ENCODE measurements at regions not wholly inside any gene's neighbourhood (a gene's known extent, or its start where the extent isn't known, plus 50 kb on each side); places are given as distances from the start of the nearest gene placed in this dataset.

- no peak for TF ChIP-seq ZHX2 (IDR thresholded peaks at IDR 0.05; ENCODE audit: low read depth)
- TF ChIP-seq ZHX2 (CRISPR knock-in tag; IDR thresholded peaks at IDR 0.05; ENCODE audit: borderline replicate concordance): no peak
- no peak for TF ChIP-seq TCF7L2 (IDR thresholded peaks at IDR 0.05; ENCODE audit: low read depth, low read length)
- TF ChIP-seq MAFF (IDR thresholded peaks at IDR 0.05; ENCODE audit: low read depth, low read length): peak; percentile 68
- TF ChIP-seq TBX2 (CRISPR knock-in tag; IDR thresholded peaks at IDR 0.05; ENCODE audit: borderline replicate concordance): no peak
- no peak for TF ChIP-seq ZUFSP (CRISPR knock-in tag; IDR thresholded peaks at IDR 0.05; ENCODE audit: borderline replicate concordance)
- TF ChIP-seq CENPBD1 (CRISPR knock-in tag; IDR thresholded peaks at IDR 0.05; ENCODE audit: borderline replicate concordance, low read depth): no peak
Measured at GRCh38 chr2:76279142-76279541, 568.4 kb upstream of the GCFC2 start (continued).
